GM12878 (cell line): ENCODE measurements at regions not wholly inside any gene's neighbourhood (a gene's known extent, or its start where the extent isn't known, plus 50 kb on each side); places are given as distances from the start of the nearest gene placed in this dataset.

Experiments
- ATAC-seq: fragments of 200-7000 bp; cut with Tn5 transposase; 3 replicates; pipeline ENCODE4 v1.9.1; 2020; ENCODE audit warnings: mild to moderate bottlenecking, moderate library complexity
- BruUV-seq: library from RNA; stranded (reverse); fragments of 400-500 nt; replicated peaks from 2 replicates; lab custom pipeline; 2021; lab: Mats Ljungman, UMichigan
- CTCF ChIA-PET: fragments of 300-600 bp; sonication (Branson Sonifier 250); formaldehyde crosslinking; extraction: SDS; loops from one replicate; lab custom pipeline; 2021; ENCODE audit warnings: inconsistent platforms; lab: Yijun Ruan, JAX
- POLR2A ChIA-PET: fragments of 350-600 bp; formaldehyde crosslinking; extraction: SDS; loops from one replicate; lab custom pipeline; 2021; ENCODE audit warnings: inconsistent platforms; lab: Charles Lee
- RAD21 ChIA-PET: fragments of 300-600 bp; sonication (Branson Sonifier 250); formaldehyde crosslinking; loops from one replicate; lab custom pipeline; 2023; ENCODE audit warnings: antibody characterized with exemption; ENCODE audit not compliant: unreplicated experiment; lab: Charles Lee
- SMC1A ChIA-PET: fragments of 300-600 bp; sonication (Branson Sonifier 250); formaldehyde crosslinking; loops from one replicate; lab custom pipeline; 2023; ENCODE audit not compliant: unreplicated experiment, uncharacterized antibody; lab: Charles Lee
- DNase-seq: peaks from one replicate; pipeline ENCODE4 v3.0.0-alpha.2; 2011; ENCODE audit warnings: low read depth, low spot score
- FAIRE-seq: peaks from 3 replicates; lab custom pipeline; 2011; peaks lifted over from hg19 to GRCh38; lab: Jason Lieb, UNC
- H2AFZ ChIP-seq: 2 replicates; pipeline ENCODE4 v1.6.0; 2011; ENCODE audit warnings: low read depth, low read length, control low read depth; ENCODE audit not compliant: control insufficient read depth
- H3K27ac ChIP-seq: 2 replicates; pipeline ENCODE4 v1.5.1; 2011; ENCODE audit warnings: control low read depth; ENCODE audit not compliant: control insufficient read depth, insufficient read depth
- H3K27me3 ChIP-seq, 2 experiments: replicated peaks in 1 of 2; 2 replicates each; pipeline versions ENCODE4 v1.6.0 to v1.6.1; 2011; ENCODE audit warnings: low read length in 1 of 2; ENCODE audit not compliant: control insufficient read depth in 2 of 2, insufficient read depth in 2 of 2
- H3K36me3 ChIP-seq, 2 experiments: 2 replicates each; pipeline ENCODE4 v1.5.1; 2011; ENCODE audit warnings: low read length in 1 of 2; ENCODE audit not compliant: control insufficient read depth in 2 of 2, insufficient read depth in 2 of 2
- H3K4me1 ChIP-seq: 2 replicates; pipeline ENCODE4 v1.6.1; 2011; ENCODE audit warnings: mild to moderate bottlenecking, low read length, moderate library complexity, mixed read lengths; ENCODE audit not compliant: control insufficient read depth, insufficient read depth
- H3K4me2 ChIP-seq: 2 replicates; pipeline ENCODE4 v1.6.0; 2011; ENCODE audit warnings: control low read depth; ENCODE audit not compliant: control insufficient read depth, insufficient read depth
- H3K4me3 ChIP-seq: fragments of 200-600 bp; sonication (generic); 2 replicates; pipeline ENCODE4 v1.5.1; 2016
- H3K79me2 ChIP-seq: 2 replicates; pipeline ENCODE4 v1.6.0; 2011; ENCODE audit warnings: low read length; ENCODE audit not compliant: control insufficient read depth, insufficient read depth
- H3K9ac ChIP-seq: 2 replicates; pipeline ENCODE4 v1.8.0; 2011; ENCODE audit warnings: low read length, control low read depth, mixed read lengths; ENCODE audit not compliant: control insufficient read depth, insufficient read depth
- H3K9me3 ChIP-seq: replicated peaks from 3 replicates; pipeline ENCODE4 v1.5.1; 2011; ENCODE audit warnings: mild to moderate bottlenecking, low read length; ENCODE audit not compliant: control insufficient read depth, insufficient read depth
- H4K20me1 ChIP-seq: 2 replicates; pipeline ENCODE4 v1.6.0; 2011; ENCODE audit not compliant: control insufficient read depth, insufficient read depth
- GATAD2B ChIP-seq: fragments of 450-650 bp; conservative IDR thresholded peaks from 2 replicates; pipeline ENCODE4 v1.6.1; 2017; ENCODE audit warnings: low read depth, mild to moderate bottlenecking, moderate library complexity
- NFYB ChIP-seq: IDR thresholded peaks from 2 replicates; pipeline ENCODE4 v1.6.1; 2011; ENCODE audit warnings: low read depth, mild to moderate bottlenecking, low read length, improper control_type of control experiment, moderate library complexity; ENCODE audit not compliant: insufficient read depth
- PAX8 ChIP-seq: fragments of 450-650 bp; IDR thresholded peaks from 2 replicates; pipeline ENCODE4 v1.6.1; 2017; ENCODE audit warnings: mild to moderate bottlenecking, moderate library complexity
- PKNOX1 ChIP-seq: fragments of 450-650 bp; IDR thresholded peaks from 2 replicates; pipeline ENCODE4 v1.6.1; 2016; ENCODE audit warnings: mild to moderate bottlenecking
- SUZ12 ChIP-seq: fragments of 200-600 bp; sonication (generic); IDR thresholded peaks from one replicate; pipeline ENCODE4 v1.6.1; 2018; ENCODE audit warnings: antibody characterized with exemption, mild to moderate bottlenecking; ENCODE audit not compliant: unreplicated experiment
- USF1 ChIP-seq: IDR thresholded peaks from 2 replicates; pipeline ENCODE4 v1.6.1; 2011; ENCODE audit warnings: borderline replicate concordance, low read depth, mild to moderate bottlenecking, moderate library complexity, mixed read lengths, low read length; ENCODE audit not compliant: insufficient read depth; ENCODE audit errors: extremely low read length
- ZNF274 ChIP-seq: IDR thresholded peaks from one replicate; pipeline ENCODE4 v1.8.0; 2011; ENCODE audit not compliant: insufficient read length, insufficient read depth
- WGBS: methylation state at CpG from one replicate; pipeline ENCODE4 v1.1.6; 2016; ENCODE audit warnings: low lambda C conversion rate; ENCODE audit not compliant: insufficient replicate concordance, insufficient coverage; ENCODE audit errors: missing lambda C conversion rate; 5-methylcytosine and 5-hydroxymethylcytosine counted together
- in situ Hi-C: fragments of 300-500 bp; cut with MboI; formaldehyde crosslinking; loops from 9 replicates; pipeline ENCODE4 v1.14.3; 2018; ENCODE audit warnings: mixed read lengths
- intact Hi-C: fragments of 100-400 bp; cut with micrococcal nuclease; formaldehyde crosslinking; loops from one replicate; pipeline ENCODE4 v1.14.2; 2022; ENCODE audit not compliant: unreplicated experiment

GRCh38 chr18:10368456-10369453 lies 85.7 kb upstream of the APCDD1 start (continued):
- TF ChIP-seq PAX8 = no peak

GRCh38 chr18:10370716-10371115 lies 83.7 kb upstream of the APCDD1 start:
- Histone ChIP-seq H3K9me3 (no peaks in the 10 kb centered on the region), H3K4me2 (no peak overlapping the region), H3K27ac (no peak overlapping the region), H3K79me2 (no peaks in the 10 kb centered on the region), H3K36me3 (no peaks in the 10 kb centered on the region), H3K27me3 (peaks cover 1 to 8% of the 10 kb centered on the region in 2 experiments; a peak in 3 of 4 replicates), H2AFZ (no peak overlapping the region), H3K9ac (no peak overlapping the region), H3K4me1 (no peaks in the 10 kb centered on the region), H4K20me1 (no peaks in the 10 kb centered on the region), H3K4me3 (no peak overlapping the region)
- POLR2A ChIA-PET = no interaction called here
- SMC1A ChIA-PET = interaction anchor here (1.5 kb wide), 1 partner anchor 150 kb away, joined by 4 read pairs; no protein-coding TSS in a partner anchor
- intact Hi-C loops = no loop called here
- DNase-seq (no peak), FAIRE-seq (no peak), ATAC-seq (no peak)
- no TSS peak for BruUV-seq
- WGBS = 53% methylated on average over 7 of the region's 7 CpGs
- in situ Hi-C loops = no loop called here
- TF ChIP-seq GATAD2B (no peak), NFYB (no peak), ZNF274 (no peak), USF1 (no peak), SUZ12 (no peak), PKNOX1 (no peak)
- CTCF ChIA-PET = no interaction called here
- RAD21 ChIA-PET = no interaction called here
